ENCODE measurements at regions not wholly inside any gene's neighbourhood (a gene's known extent, or its start where the extent isn't known, plus 50 kb on each side); places are given as distances from the start of the nearest gene placed in this dataset.

DNA sequence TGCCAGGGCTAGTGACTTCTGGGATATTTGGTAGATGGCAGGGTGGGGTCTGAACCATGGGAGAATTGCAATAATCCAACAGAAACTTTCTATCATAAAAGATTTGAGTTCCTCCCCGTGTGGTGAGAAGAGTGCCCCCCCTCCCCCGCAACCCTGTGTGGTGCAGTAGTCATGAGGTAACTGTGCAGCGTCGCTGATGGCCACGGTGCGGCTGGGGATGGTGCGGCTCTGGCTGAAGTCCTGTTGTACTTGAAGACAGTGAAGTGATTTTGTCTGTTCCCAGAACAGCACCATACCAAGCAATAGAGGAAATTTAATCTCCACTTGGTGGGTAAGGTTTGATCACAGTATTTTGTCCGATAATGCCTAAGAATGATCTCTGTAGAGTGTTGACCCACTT, 654.8 kb upstream of the POU3F2 start:
- TF ChIP-seq, protein P1, sequence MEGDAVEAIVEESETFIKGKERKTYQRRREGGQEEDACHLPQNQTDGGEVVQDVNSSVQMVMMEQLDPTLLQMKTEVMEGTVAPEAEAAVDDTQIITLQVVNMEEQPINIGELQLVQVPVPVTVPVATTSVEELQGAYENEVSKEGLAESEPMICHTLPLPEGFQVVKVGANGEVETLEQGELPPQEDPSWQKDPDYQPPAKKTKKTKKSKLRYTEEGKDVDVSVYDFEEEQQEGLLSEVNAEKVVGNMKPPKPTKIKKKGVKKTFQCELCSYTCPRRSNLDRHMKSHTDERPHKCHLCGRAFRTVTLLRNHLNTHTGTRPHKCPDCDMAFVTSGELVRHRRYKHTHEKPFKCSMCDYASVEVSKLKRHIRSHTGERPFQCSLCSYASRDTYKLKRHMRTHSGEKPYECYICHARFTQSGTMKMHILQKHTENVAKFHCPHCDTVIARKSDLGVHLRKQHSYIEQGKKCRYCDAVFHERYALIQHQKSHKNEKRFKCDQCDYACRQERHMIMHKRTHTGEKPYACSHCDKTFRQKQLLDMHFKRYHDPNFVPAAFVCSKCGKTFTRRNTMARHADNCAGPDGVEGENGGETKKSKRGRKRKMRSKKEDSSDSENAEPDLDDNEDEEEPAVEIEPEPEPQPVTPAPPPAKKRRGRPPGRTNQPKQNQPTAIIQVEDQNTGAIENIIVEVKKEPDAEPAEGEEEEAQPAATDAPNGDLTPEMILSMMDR (IDR thresholded peaks at IDR 0.05; ENCODE audit: low read depth, low read length, poor library complexity, severe bottlenecking) = no peak
- no peak for TF ChIP-seq EZH2phosphoT487 (IDR thresholded peaks at IDR 0.05; ENCODE audit: borderline replicate concordance, low read length)
